ENCODE measurements at regions not wholly inside any gene's neighbourhood (a gene's known extent, or its start where the extent isn't known, plus 50 kb on each side); places are given as distances from the start of the nearest gene placed in this dataset.
A peak's percentile ranks its signal among the peaks of the same experiment; 100 is the strongest.

DNA sequence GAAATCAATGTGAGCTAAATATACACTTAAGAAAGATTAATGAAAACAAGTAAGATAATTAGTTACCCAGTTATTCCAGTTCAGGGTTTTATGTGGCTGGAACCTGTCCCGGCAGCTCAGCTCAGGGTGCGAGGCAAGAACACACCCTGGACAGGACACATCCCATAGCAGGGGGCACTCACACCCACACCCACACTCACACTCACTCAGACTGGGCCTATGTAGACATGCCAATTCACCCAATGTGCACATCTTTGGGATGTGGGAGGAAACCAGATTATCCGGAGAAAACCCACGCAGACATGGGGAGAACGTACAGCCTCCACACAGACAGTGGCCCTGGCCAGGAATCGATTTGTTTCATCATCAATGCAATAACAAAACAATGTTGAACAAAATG lies 66.0 kb upstream of the TMCC3 start:
- H3K4me1 ChIP-seq (ENCODE audit: insufficient read depth, low read length), result no peaks in the 10 kb centered on the region
- H3K4me3 ChIP-seq (ENCODE audit: low read length in 2 of 2), result no peak overlapping the region
- no peaks in the 10 kb centered on the region for H3K9me3 ChIP-seq (ENCODE audit: control insufficient read depth in 1 of 2, low read length in 2 of 2)
- Mint-ChIP-seq H3K27me3 (peaks cover 0 to 5% of the 10 kb centered on the region in 2 donors), H3K4me1 (no peaks in the 10 kb centered on the region), H3K9me3 (no peaks in the 10 kb centered on the region), H3K36me3 (no peaks in the 10 kb centered on the region), H3K4me3 (no peak overlapping the region), H3K27ac (no peak overlapping the region)
- no peak overlapping the region for H3K27ac ChIP-seq (ENCODE audit: low read depth, low read length)
- H3K36me3 ChIP-seq (ENCODE audit: insufficient read depth, low read length), result no peaks in the 10 kb centered on the region
- POLR2A ChIA-PET (ENCODE audit: partially characterized antibody), result no interaction called here
- intact Hi-C loops (cut with micrococcal nuclease), result no loop called here
- DNase-seq, result no peak
- CTCF ChIA-PET (ENCODE audit: partially characterized antibody), result interaction anchor here (0.7 kb wide), 1 partner anchor 12 kb away, joined by 3 read pairs; no protein-coding TSS in a partner anchor
- no peaks in the 10 kb centered on the region for H3K27me3 ChIP-seq (ENCODE audit: insufficient read depth, low read length)

DNA sequence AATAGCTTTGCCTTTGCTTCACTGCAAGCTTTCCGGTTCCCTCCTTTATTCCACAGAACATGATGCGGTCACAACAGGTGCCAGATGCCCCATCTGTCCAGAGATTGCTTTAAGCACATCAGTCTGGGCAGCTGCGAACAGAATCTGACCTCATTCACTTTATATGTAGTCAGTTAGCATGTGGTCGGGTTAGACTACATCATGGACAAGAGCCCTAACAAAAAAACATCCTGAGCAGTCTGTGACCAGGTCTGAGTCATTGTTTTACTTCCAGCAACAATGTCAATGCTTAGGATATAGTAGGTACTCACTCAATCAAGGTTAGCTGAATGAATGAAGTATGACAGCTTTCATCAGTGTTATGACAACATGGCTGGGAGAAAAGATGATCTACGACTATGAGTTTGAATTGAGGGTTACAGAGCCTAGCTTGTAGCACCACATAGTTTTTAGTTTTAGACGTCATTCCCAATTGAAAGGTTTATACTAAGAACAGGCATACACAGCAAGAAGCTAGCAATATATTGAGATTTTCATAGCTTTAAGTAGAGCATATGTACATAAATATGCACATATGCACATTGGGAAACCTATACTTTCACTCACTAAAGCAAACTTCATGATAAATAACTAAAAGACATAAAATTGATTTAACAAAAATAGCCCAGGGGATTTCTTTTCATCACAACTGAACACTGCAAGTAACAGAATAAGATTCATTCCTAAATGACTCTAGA lies 64.2 kb upstream of the TMCC3 start:
- Mint-ChIP-seq H3K27me3 (peaks cover 0 to 5% of the 10 kb centered on the region in 2 donors), H3K36me3 (no peaks in the 10 kb centered on the region), H3K9me3 (no peaks in the 10 kb centered on the region), H3K4me1 (no peaks in the 10 kb centered on the region), H3K4me3 (no peak overlapping the region), H3K27ac (no peak overlapping the region)
- CTCF ChIA-PET (ENCODE audit: partially characterized antibody), result interaction anchor here (1.1 kb wide), 1 partner anchor 17 kb away, joined by 3 read pairs; no protein-coding TSS in a partner anchor
- Histone ChIP-seq H3K27me3 (ENCODE audit: insufficient read depth, low read length) (no peaks in the 10 kb centered on the region), H3K36me3 (ENCODE audit: insufficient read depth, low read length) (no peaks in the 10 kb centered on the region), H3K4me3 (ENCODE audit: low read length in 2 of 2) (no peak overlapping the region), H3K27ac (ENCODE audit: low read depth, low read length) (no peak overlapping the region), H3K9me3 (ENCODE audit: control insufficient read depth in 1 of 2, low read length in 2 of 2) (no peaks in the 10 kb centered on the region), H3K4me1 (ENCODE audit: insufficient read depth, low read length) (no peaks in the 10 kb centered on the region)
- POLR2A ChIA-PET (ENCODE audit: partially characterized antibody), result no interaction called here
- no peak for DNase-seq
- intact Hi-C loops (cut with micrococcal nuclease), result no loop called here

GRCh38 chr12:94712815-94713515 lies 62.6 kb upstream of the TMCC3 start:
- DNase-seq, result no peak
- Mint-ChIP-seq H3K4me1 (no peaks in the 10 kb centered on the region), H3K4me3 (no peak overlapping the region), H3K9me3 (no peaks in the 10 kb centered on the region), H3K27me3 (peaks cover 2 to 3% of the 10 kb centered on the region in 2 donors), H3K36me3 (no peaks in the 10 kb centered on the region), H3K27ac (no peak overlapping the region)
- H3K27me3 ChIP-seq (ENCODE audit: insufficient read depth, low read length), result no peaks in the 10 kb centered on the region
- H3K4me3 ChIP-seq (ENCODE audit: low read length in 2 of 2), result no peak overlapping the region
- CTCF ChIA-PET (ENCODE audit: partially characterized antibody), result no interaction called here
- no peaks in the 10 kb centered on the region for H3K4me1 ChIP-seq (ENCODE audit: insufficient read depth, low read length)
- no peak overlapping the region for H3K27ac ChIP-seq (ENCODE audit: low read depth, low read length)
- intact Hi-C loops (cut with micrococcal nuclease), result no loop called here
- POLR2A ChIA-PET (ENCODE audit: partially characterized antibody), result no interaction called here
- no peaks in the 10 kb centered on the region for H3K36me3 ChIP-seq (ENCODE audit: insufficient read depth, low read length)
- H3K9me3 ChIP-seq (ENCODE audit: control insufficient read depth in 1 of 2, low read length in 2 of 2), result no peaks in the 10 kb centered on the region

DNA sequence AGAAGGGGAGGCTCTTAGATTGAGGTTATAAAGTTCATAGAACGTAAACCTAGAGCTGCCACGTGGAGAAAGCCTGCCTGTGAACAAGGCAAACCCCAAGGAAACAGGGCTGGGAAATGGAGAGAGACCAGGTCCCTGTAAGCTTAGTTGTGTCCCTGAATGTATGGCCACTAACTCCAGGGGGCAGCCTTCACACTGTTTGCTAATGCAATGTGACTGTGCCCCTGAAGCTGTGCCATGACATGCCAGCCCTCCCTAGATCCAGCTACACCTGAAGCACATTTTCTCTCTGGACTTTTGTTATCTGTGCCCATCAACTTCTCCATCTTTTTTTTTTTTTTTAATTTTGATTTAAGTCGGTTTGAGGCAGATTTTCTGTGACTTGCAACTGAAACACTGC lies 60.6 kb upstream of the TMCC3 start:
- Histone ChIP-seq H3K4me3 (ENCODE audit: low read length in 2 of 2) (no peak overlapping the region), H3K27ac (ENCODE audit: low read depth, low read length) (no peak overlapping the region), H3K9me3 (ENCODE audit: control insufficient read depth in 1 of 2, low read length in 2 of 2) (no peaks in the 10 kb centered on the region), H3K36me3 (ENCODE audit: insufficient read depth, low read length) (no peaks in the 10 kb centered on the region), H3K4me1 (ENCODE audit: insufficient read depth, low read length) (no peaks in the 10 kb centered on the region), H3K27me3 (ENCODE audit: insufficient read depth, low read length) (no peaks in the 10 kb centered on the region)
- H3K27me3 Mint-ChIP-seq, result peaks cover 2 to 6% of the 10 kb centered on the region in 2 donors
- H3K4me3 Mint-ChIP-seq, result no peak overlapping the region
- ChIA-PET CTCF (ENCODE audit: partially characterized antibody) (interaction anchor here (0.9 to 1.1 kb wide), 2 partner anchors 52 to 363 kb away, joined by 3 to 4 read pairs; partner anchors contain the start of gene NR2C1), POLR2A (ENCODE audit: partially characterized antibody) (no interaction called here)
- no peak overlapping the region for H3K27ac Mint-ChIP-seq
- no peaks in the 10 kb centered on the region for H3K4me1 Mint-ChIP-seq
- no peaks in the 10 kb centered on the region for H3K9me3 Mint-ChIP-seq
- intact Hi-C loops (cut with micrococcal nuclease), result loop anchor here (2.0 kb wide), 1 partner anchor 362 kb away; the partner anchor contains the start of gene NR2C1
- peak in 1 of 5 donors; percentile 1 for DNase-seq
- no peaks in the 10 kb centered on the region for H3K36me3 Mint-ChIP-seq

DNA sequence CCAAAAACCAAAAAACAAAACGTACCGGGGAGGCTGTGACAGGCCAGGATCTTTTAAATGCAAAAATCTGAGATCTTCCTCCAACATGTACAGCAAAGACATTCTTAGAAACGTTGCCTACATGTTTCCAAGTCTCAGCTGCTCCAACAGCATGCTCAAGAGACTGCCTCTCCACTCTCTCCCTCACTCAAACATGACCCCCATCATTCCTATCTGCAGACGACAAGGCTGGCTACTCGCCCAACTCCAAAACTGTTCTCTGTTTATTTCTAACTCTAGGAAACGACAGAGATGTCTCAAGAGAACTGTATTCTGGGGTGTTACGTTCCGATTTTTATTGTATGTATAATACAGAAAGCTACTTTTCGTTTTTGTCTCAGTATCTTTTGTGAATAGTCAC lies 57.5 kb upstream of the TMCC3 start:
- no peaks in the 10 kb centered on the region for H3K36me3 ChIP-seq (ENCODE audit: insufficient read depth, low read length)
- H3K9me3 Mint-ChIP-seq, result no peaks in the 10 kb centered on the region
- POLR2A ChIA-PET (ENCODE audit: partially characterized antibody), result no interaction called here
- H3K4me1 ChIP-seq (ENCODE audit: insufficient read depth, low read length), result no peaks in the 10 kb centered on the region
- CTCF ChIA-PET (ENCODE audit: partially characterized antibody), result interaction anchor here (1.0 kb wide), 1 partner anchor 13 kb away, joined by 3 read pairs; no protein-coding TSS in a partner anchor
- intact Hi-C loops (cut with micrococcal nuclease), result no loop called here
- no peaks in the 10 kb centered on the region for H3K27me3 ChIP-seq (ENCODE audit: insufficient read depth, low read length)
- no peak overlapping the region for H3K27ac ChIP-seq (ENCODE audit: low read depth, low read length)
- peaks cover 3 to 6% of the 10 kb centered on the region in 2 donors for H3K27me3 Mint-ChIP-seq
- H3K4me1 Mint-ChIP-seq, result no peaks in the 10 kb centered on the region
- no peak for DNase-seq
- no peak overlapping the region for H3K4me3 Mint-ChIP-seq
- H3K27ac Mint-ChIP-seq, result no peak overlapping the region
- no peaks in the 10 kb centered on the region for H3K9me3 ChIP-seq (ENCODE audit: control insufficient read depth in 1 of 2, low read length in 2 of 2)
- H3K36me3 Mint-ChIP-seq, result no peaks in the 10 kb centered on the region
- no peak overlapping the region for H3K4me3 ChIP-seq (ENCODE audit: low read length in 2 of 2)

GRCh38 chr12:94707036-94707435 lies 56.7 kb upstream of the TMCC3 start:
- Histone ChIP-seq H3K9me3 (ENCODE audit: control insufficient read depth in 1 of 2, low read length in 2 of 2) (no peaks in the 10 kb centered on the region), H3K4me3 (ENCODE audit: low read length in 2 of 2) (no peak overlapping the region), H3K4me1 (ENCODE audit: insufficient read depth, low read length) (no peaks in the 10 kb centered on the region), H3K27ac (ENCODE audit: low read depth, low read length) (no peak overlapping the region), H3K36me3 (ENCODE audit: insufficient read depth, low read length) (no peaks in the 10 kb centered on the region), H3K27me3 (ENCODE audit: insufficient read depth, low read length) (no peaks in the 10 kb centered on the region)
- intact Hi-C loops (cut with micrococcal nuclease), result no loop called here
- ChIA-PET CTCF (ENCODE audit: partially characterized antibody) (interaction anchor here (1.0 kb wide), 1 partner anchor 13 kb away, joined by 3 read pairs; no protein-coding TSS in a partner anchor), POLR2A (ENCODE audit: partially characterized antibody) (no interaction called here)
- Mint-ChIP-seq H3K36me3 (no peaks in the 10 kb centered on the region), H3K9me3 (no peaks in the 10 kb centered on the region), H3K27ac (no peak overlapping the region), H3K4me1 (no peaks in the 10 kb centered on the region), H3K4me3 (no peak overlapping the region), H3K27me3 (peaks cover 3 to 7% of the 10 kb centered on the region in 2 donors)
- DNase-seq, result no peak

GRCh38 chr12:94706250-94706661 lies 55.9 kb upstream of the TMCC3 start:
- H3K4me3 Mint-ChIP-seq, result no peak overlapping the region
- POLR2A ChIA-PET (ENCODE audit: partially characterized antibody), result interaction anchor here (0.6 kb wide), 1 partner anchor 24 kb away, joined by 3 read pairs; no protein-coding TSS in a partner anchor

More at GRCh38 chr12:94706250-94706661, 55.9 kb upstream of the TMCC3 start:
- Mint-ChIP-seq H3K27me3 (peaks cover 3 to 7% of the 10 kb centered on the region in 2 donors), H3K9me3 (no peaks in the 10 kb centered on the region), H3K27ac (no peak overlapping the region), H3K4me1 (no peaks in the 10 kb centered on the region), H3K36me3 (no peaks in the 10 kb centered on the region)
- no peaks in the 10 kb centered on the region for H3K36me3 ChIP-seq (ENCODE audit: insufficient read depth, low read length)
- CTCF ChIA-PET (ENCODE audit: partially characterized antibody), result no interaction called here
- no peak overlapping the region for H3K4me3 ChIP-seq (ENCODE audit: low read length in 2 of 2)
- H3K4me1 ChIP-seq (ENCODE audit: insufficient read depth, low read length), result no peaks in the 10 kb centered on the region
- DNase-seq, result no peak
- intact Hi-C loops (cut with micrococcal nuclease), result no loop called here
- no peaks in the 10 kb centered on the region for H3K9me3 ChIP-seq (ENCODE audit: control insufficient read depth in 1 of 2, low read length in 2 of 2)
- no peaks in the 10 kb centered on the region for H3K27me3 ChIP-seq (ENCODE audit: insufficient read depth, low read length)
- no peak overlapping the region for H3K27ac ChIP-seq (ENCODE audit: low read depth, low read length)
